ENCODE measurements at regions not wholly inside any gene's neighbourhood (a gene's known extent, or its start where the extent isn't known, plus 50 kb on each side); places are given as distances from the start of the nearest gene placed in this dataset.
"Not testable (repeated sequence)": the region's sequence is repeated elsewhere in the genome, so short reads cannot be mapped to it uniquely, and the experiment has no call there.

- Mint-ChIP-seq H3K4me3 (no peak overlapping the region), H3K27me3 (peaks cover 3% of the 10 kb centered on the region), H3K36me3 (ENCODE audit: low read depth) (no peaks in the 10 kb centered on the region), H3K9me3 (peaks cover 18% of the 10 kb centered on the region), H3K27ac (no peak overlapping the region), H3K4me1 (no peaks in the 10 kb centered on the region)
- ATAC-seq (replicated peaks): no peak
Observed at GRCh38 chr4:13678186-13678924, 50.8 kb upstream of the BOD1L1 start.

GRCh38 chr4:13681570-13681969 lies 54.0 kb upstream of the BOD1L1 start:
- no peak overlapping the region for H3K27ac Mint-ChIP-seq
- ATAC-seq (replicated peaks): no peak
- H3K4me3 Mint-ChIP-seq: no peak overlapping the region
- H3K4me1 Mint-ChIP-seq: no peaks in the 10 kb centered on the region
- H3K27me3 Mint-ChIP-seq: no peaks in the 10 kb centered on the region
- no peaks in the 10 kb centered on the region for H3K36me3 Mint-ChIP-seq (ENCODE audit: low read depth)
- peaks cover 25% of the 10 kb centered on the region for H3K9me3 Mint-ChIP-seq

GRCh38 chr4:13694256-13694655 lies 66.7 kb upstream of the BOD1L1 start:
- Mint-ChIP-seq H3K4me1 (no peaks in the 10 kb centered on the region), H3K4me3 (no peak overlapping the region)
- no peak for ATAC-seq (replicated peaks)

GRCh38 chr4:13698296-13698695 lies 70.8 kb upstream of the BOD1L1 start:
- Mint-ChIP-seq H3K27ac (no peak overlapping the region), H3K9me3 (peaks cover 3% of the 10 kb centered on the region), H3K4me1 (no peaks in the 10 kb centered on the region), H3K36me3 (ENCODE audit: low read depth) (no peaks in the 10 kb centered on the region), H3K27me3 (peaks cover 10% of the 10 kb centered on the region), H3K4me3 (no peak overlapping the region)
- no peak for ATAC-seq (replicated peaks)

More at GRCh38 chr4:13694256-13694655, 66.7 kb upstream of the BOD1L1 start:
- peaks cover 12% of the 10 kb centered on the region for H3K27me3 Mint-ChIP-seq
- no peak overlapping the region for H3K27ac Mint-ChIP-seq
- H3K36me3 Mint-ChIP-seq (ENCODE audit: low read depth): no peaks in the 10 kb centered on the region
- H3K9me3 Mint-ChIP-seq: peaks cover 3% of the 10 kb centered on the region

- Mint-ChIP-seq H3K27me3 (peaks cover 11% of the 10 kb centered on the region), H3K4me3 (no peak overlapping the region), H3K27ac (no peak overlapping the region), H3K4me1 (no peaks in the 10 kb centered on the region), H3K36me3 (ENCODE audit: low read depth) (no peaks in the 10 kb centered on the region), H3K9me3 (no peaks in the 10 kb centered on the region)
- no peak for ATAC-seq (replicated peaks)
Observed at GRCh38 chr4:13700021-13700857, 72.7 kb upstream of the BOD1L1 start.

GRCh38 chr4:13700858-13701140 lies 73.3 kb upstream of the BOD1L1 start:
- not testable (repeated sequence) for H3K27ac Mint-ChIP-seq; H3K4me1 Mint-ChIP-seq; H3K36me3 Mint-ChIP-seq (ENCODE audit: low read depth); H3K9me3 Mint-ChIP-seq; ATAC-seq (replicated peaks); H3K4me3 Mint-ChIP-seq
- peaks cover 11% of the 10 kb centered on the region for H3K27me3 Mint-ChIP-seq

- Mint-ChIP-seq H3K27ac (no peak overlapping the region), H3K27me3 (peaks cover 11% of the 10 kb centered on the region), H3K4me3 (no peak overlapping the region), H3K36me3 (ENCODE audit: low read depth) (no peaks in the 10 kb centered on the region), H3K4me1 (no peaks in the 10 kb centered on the region), H3K9me3 (no peaks in the 10 kb centered on the region)
- ATAC-seq (replicated peaks): no peak
Observed at GRCh38 chr4:13701937-13702446, 74.5 kb upstream of the BOD1L1 start.

- Mint-ChIP-seq H3K4me3 (no peak overlapping the region), H3K4me1 (no peaks in the 10 kb centered on the region), H3K27me3 (peaks cover 12% of the 10 kb centered on the region), H3K9me3 (no peaks in the 10 kb centered on the region), H3K27ac (no peak overlapping the region), H3K36me3 (ENCODE audit: low read depth) (no peaks in the 10 kb centered on the region)
- no peak for ATAC-seq (replicated peaks)
Observed at GRCh38 chr4:13703096-13703495, 75.6 kb upstream of the BOD1L1 start.

GRCh38 chr4:13704035-13704434 lies 76.5 kb upstream of the BOD1L1 start:
- H3K27ac Mint-ChIP-seq: no peak overlapping the region
- peaks cover 12% of the 10 kb centered on the region for H3K27me3 Mint-ChIP-seq
- no peak for ATAC-seq (replicated peaks)
- H3K9me3 Mint-ChIP-seq: no peaks in the 10 kb centered on the region
- no peaks in the 10 kb centered on the region for H3K4me1 Mint-ChIP-seq
- H3K36me3 Mint-ChIP-seq (ENCODE audit: low read depth): no peaks in the 10 kb centered on the region
- no peak overlapping the region for H3K4me3 Mint-ChIP-seq

- ATAC-seq (replicated peaks): no peak
- no peaks in the 10 kb centered on the region for H3K36me3 Mint-ChIP-seq (ENCODE audit: low read depth)
Observed at GRCh38 chr4:13704761-13705160, 77.2 kb upstream of the BOD1L1 start.

GRCh38 chr4:13705521-13706041 lies 78.1 kb upstream of the BOD1L1 start:
- Mint-ChIP-seq H3K27me3 (peaks cover 20% of the 10 kb centered on the region), H3K4me3 (no peak overlapping the region), H3K4me1 (no peaks in the 10 kb centered on the region), H3K36me3 (ENCODE audit: low read depth) (no peaks in the 10 kb centered on the region), H3K27ac (no peak overlapping the region), H3K9me3 (peaks cover 3% of the 10 kb centered on the region)
- no peak for ATAC-seq (replicated peaks)

More at GRCh38 chr4:13704761-13705160, 77.2 kb upstream of the BOD1L1 start:
- Mint-ChIP-seq H3K9me3 (no peaks in the 10 kb centered on the region), H3K4me3 (no peak overlapping the region), H3K27me3 (peaks cover 12% of the 10 kb centered on the region), H3K27ac (no peak overlapping the region), H3K4me1 (no peaks in the 10 kb centered on the region)

GRCh38 chr4:13706120-13706519 lies 78.6 kb upstream of the BOD1L1 start:
- Mint-ChIP-seq H3K4me1 (no peaks in the 10 kb centered on the region), H3K9me3 (peaks cover 3% of the 10 kb centered on the region), H3K4me3 (no peak overlapping the region), H3K27me3 (peaks cover 20% of the 10 kb centered on the region), H3K27ac (no peak overlapping the region), H3K36me3 (ENCODE audit: low read depth) (no peaks in the 10 kb centered on the region)
- ATAC-seq (replicated peaks): no peak

- no peak for ATAC-seq (replicated peaks)
- Mint-ChIP-seq H3K9me3 (peaks cover 3% of the 10 kb centered on the region), H3K27me3 (peaks cover 20% of the 10 kb centered on the region), H3K27ac (no peak overlapping the region), H3K36me3 (ENCODE audit: low read depth) (no peaks in the 10 kb centered on the region), H3K4me1 (no peaks in the 10 kb centered on the region), H3K4me3 (no peak overlapping the region)
Observed at GRCh38 chr4:13706716-13707115, 79.2 kb upstream of the BOD1L1 start.

GRCh38 chr4:13710246-13710885 lies 82.8 kb upstream of the BOD1L1 start:
- ATAC-seq (replicated peaks): no peak
- H3K27me3 Mint-ChIP-seq: peaks cover 12% of the 10 kb centered on the region
- H3K9me3 Mint-ChIP-seq: peaks cover 3% of the 10 kb centered on the region
- H3K36me3 Mint-ChIP-seq (ENCODE audit: low read depth): no peaks in the 10 kb centered on the region
- H3K4me1 Mint-ChIP-seq: no peaks in the 10 kb centered on the region
- H3K4me3 Mint-ChIP-seq: no peak overlapping the region
- H3K27ac Mint-ChIP-seq: no peak overlapping the region

All from activated T-helper 17 cell treated with anti-CD3 and anti-CD28 coated beads, Interleukin-2, amount 50 U/mL, for 72 hours (primary cell).